ENCODE measurements at regions not wholly inside any gene's neighbourhood (a gene's known extent, or its start where the extent isn't known, plus 50 kb on each side); places are given as distances from the start of the nearest gene placed in this dataset.

GRCh38 chr9:8037745-8038144 lies 238.2 kb upstream of the DMAC1 start:
- TF ChIP-seq POLR2A (IDR thresholded peaks at IDR 0.05; ENCODE audit: low read length) (no peak), GATA1 (IDR thresholded peaks at IDR 0.05; ENCODE audit: low read depth, low read length) (no peak)

Measured in erythroblast (primary cell).